HPDE6-E6E7 (cell line): ENCODE measurements at regions not wholly inside any gene's neighbourhood (a gene's known extent, or its start where the extent isn't known, plus 50 kb on each side); places are given as distances from the start of the nearest gene placed in this dataset.
"Not testable (repeated sequence)": the region's sequence is repeated elsewhere in the genome, so short reads cannot be mapped to it uniquely, and the experiment has no call there.

Experiments used
- DNase-seq: peaks from one replicate; pipeline ENCODE4 v3.0.0; 2011; ENCODE audit warnings: missing footprints; ENCODE audit errors: extremely low spot score

DNA sequence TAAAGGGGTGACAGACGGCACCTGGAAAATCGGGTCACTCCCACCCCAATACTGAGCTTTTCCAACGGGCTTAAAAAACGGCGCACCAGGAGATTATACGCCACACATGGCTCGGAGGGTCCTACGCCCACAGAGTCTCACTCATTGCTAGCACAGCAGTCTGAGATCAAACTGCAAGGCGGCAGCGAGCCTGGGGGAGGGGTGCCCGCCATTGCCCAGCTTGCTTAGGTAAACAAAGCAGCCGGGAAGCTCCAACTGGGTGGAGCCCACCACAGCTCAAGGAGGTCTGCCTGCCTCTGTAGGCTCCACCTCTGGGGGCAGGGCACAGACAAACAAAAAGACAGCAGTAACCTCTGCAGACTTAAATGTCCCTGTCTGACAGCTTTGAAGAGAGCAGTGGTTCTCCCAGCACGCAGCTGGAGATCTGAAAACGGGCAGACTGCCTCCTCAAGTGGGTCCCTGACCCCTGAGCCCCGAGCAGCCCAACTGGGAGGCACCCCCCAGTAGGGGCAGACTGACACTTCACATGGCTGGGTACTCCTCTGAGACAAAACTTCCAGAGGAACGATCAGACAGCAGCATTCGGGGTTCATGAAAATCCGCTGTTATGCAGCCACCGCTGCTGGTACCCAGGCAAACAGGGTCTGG lies 162.8 kb upstream of the GJE1 start:
- DNase-seq: not testable (repeated sequence)

DNA sequence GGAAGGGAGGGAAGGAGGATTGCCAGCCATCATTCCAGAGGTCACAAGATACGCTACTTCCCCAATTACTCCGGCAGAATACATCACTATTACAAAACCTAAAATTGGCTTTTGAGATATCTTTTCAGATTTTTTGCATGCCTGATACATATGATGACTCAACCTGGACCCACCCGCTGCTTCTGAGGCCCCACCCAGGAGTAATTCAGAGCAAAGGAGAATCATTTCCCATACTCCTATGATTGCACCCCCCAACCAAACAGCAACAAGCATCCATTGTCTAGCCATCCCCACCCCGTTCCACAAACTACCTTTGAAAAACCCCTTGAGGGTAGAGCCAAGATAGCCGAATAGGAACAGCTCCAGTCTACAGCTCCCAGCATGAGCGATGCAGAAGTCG lies 163.5 kb upstream of the GJE1 start:
- no peak for DNase-seq

DNA sequence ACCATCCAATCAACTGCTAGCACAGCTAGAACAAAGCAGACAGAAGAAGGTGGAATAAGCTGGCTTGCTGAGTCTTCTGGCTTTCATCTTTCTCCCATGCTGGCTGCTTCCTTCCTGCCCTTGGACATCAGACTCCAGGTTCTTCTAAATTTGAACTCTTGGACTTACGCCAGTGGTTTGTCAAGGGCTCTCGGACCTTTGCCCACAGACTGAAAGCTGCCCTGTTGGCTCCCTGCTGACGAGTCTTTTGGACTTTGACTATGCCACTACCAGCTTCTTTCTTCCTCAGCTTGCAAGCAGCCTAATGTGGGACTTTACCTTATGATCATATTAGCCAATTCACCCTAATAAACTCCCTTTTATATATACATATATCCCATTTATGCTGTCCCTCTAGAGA lies 164.1 kb upstream of the GJE1 start:
- DNase-seq: no peak

DNA sequence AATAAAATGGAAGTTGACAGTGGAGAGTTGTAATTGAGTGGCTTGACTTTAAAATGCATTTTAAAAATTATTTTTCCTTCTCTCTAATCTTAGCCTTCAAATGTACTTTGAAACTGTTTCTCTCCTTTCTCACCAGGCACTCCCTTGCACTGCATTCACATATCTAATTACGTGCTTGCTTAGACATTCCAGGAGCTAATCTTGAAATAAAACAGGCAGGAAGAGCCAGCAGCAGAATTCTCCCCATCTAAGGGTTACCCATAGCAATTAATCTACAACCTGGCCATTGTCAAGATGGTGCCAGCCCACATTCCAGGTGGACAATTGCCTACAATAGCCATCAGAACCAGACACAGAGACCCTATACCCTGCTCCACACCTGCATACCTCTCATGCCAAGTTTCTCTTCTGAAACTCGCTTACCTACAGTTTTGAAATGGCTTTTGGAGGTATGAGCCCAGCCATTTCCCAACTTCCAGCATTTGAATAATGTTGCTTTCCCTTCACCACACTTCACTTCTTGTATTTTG lies 167.6 kb upstream of the GJE1 start:
- DNase-seq: no peak

GRCh38 chr6:141963543-141964295 lies 169.0 kb upstream of the GJE1 start:
- DNase-seq: no peak

- no peak for DNase-seq
These were observed 175.5 kb upstream of the GJE1 start for GRCh38 chr6:141957271-141957670.

- DNase-seq: no peak
These were observed 175.9 kb upstream of the GJE1 start for GRCh38 chr6:141956868-141957267.

DNA sequence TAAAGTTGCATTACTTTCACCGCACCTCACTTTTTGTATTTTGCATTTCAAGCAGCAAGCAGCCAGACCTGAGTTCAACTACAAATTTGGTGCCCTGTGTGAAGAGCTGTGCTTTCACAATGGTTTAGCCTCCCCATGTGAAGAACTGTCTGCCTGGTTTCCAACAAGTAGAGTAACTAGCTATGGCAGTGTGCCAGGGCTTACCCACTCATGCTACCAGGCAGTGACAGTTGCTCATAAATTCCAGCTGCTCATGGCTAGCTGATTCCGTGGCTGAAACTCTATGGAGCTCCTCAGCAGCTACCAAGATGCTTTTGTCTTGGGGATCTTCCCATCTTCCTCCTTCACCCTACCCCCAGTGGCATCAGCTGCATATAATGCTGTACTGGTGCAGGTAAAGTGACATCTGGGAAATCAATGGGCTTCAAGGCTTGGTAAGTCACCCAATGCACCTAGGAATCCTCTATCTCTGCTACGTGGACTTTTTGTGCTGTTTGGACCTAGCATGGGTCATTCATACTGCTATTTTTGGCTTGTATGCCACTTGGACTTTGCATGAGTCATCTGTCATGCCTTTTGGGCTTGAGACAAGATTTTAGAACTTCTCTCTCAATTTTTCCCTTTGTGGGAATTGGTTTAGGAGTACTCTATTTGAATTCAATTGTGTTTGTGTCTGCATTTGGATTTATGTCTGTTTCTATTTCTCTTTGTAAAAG lies 176.5 kb upstream of the GJE1 start:
- DNase-seq: no peak

DNA sequence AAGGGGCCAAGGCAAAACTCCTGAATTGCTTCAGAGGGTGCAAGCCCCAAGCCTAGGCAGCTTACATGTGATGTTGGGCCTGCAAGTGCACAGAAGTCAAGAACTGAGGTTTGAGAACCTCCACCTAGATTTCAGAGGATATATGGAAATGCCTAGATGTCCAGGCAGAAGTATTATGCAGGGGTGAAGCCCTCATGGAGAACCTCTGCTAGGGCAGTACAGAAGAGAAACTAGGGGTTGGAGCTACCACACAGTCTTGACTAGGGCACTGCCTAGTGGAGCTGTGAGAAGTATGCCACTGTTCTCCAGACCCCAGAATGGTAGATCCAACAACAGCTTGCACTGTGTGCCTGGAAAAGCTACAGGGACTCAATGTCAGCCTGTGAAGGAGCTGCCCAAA lies 179.7 kb upstream of the GJE1 start:
- no peak for DNase-seq

DNA sequence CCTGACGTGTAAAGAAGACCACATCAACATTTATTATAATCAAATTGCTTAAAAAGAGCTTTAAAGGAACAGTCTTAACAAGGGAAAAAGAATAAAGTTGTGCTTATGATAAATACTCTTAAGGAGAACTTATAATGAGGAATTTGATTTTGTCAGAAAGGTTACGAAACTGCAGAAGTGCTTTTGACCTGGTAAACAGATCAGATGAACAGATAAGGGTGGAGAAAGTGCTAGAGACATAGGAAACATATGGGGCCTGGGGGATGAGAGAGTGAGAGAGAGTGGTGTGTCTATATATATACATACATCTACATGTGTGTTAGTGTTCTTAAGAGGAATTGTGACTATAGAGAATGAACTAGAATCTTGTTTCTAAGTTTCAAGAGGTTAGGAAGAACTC lies 186.2 kb upstream of the GJE1 start:
- no peak for DNase-seq

GRCh38 chr6:141938664-141939063 lies 194.1 kb upstream of the GJE1 start:
- no peak for DNase-seq

DNA sequence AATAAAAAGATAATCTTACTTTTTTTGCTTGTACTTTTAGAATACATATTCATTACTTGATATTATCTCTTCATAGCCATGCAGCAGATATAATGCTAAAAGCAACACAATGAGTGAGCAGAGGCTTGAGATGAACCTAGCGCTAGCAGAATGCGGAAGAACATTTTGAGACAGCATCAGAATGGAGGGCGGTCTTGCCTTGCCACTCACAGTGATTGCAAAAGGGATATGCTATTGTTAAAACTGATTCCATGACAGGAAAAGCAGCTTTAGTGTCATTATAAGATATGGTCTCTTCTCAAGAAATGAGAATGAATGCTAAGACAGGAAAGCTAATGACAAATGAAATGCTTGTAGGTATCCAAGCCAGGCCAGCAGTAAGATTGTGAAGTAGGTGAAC lies 200.0 kb upstream of the GJE1 start:
- no peak for DNase-seq

DNA sequence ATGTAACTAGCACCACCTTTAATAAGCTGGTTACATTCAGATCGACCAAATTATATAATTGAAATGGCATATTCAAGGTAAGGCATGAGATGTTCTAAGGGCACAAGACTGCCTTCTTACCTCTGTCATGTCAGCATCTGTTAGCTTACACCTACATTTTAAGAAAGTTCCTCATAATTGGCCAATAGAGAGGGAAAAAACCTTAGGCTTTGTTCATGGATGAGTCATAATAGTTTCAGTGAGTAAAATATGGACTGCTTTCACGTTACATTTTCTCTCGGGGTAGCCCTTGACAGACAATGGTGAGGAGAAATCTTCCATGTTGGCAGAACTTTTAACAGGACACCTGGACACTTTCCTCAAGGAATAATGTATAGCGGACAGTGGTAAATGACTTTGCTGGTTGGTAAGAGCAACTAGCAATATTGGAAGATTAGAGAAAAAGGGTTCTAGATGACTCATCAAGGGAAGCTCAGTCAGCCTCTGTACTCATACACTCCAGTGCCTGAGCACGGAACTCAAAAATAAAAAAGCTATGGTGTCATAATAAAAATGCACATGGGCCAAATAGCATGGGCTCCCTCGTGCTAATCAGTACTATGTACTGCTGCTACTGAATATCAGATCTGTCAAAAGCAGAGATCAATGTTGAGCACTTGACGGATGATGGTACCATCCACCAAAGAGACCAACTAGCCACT lies 206.4 kb upstream of the GJE1 start:
- DNase-seq: peak; percentile 16

DNA sequence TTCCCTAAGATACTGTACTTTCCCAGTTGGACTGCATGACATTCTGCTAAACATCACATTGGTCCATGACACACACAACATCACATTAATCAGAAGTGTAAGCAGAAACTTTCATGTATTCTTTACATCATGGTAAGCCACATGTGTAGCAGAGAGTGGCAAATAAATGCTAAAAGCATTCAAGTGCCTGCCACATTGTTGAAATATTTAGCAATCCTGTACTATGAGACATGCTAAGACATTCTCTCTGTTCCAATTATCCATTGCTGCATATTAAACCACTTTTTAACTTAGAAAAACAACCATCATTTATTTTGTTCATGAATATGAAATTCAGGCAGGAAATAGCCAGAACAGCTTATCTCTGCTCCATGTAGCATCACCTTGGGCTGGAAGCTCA lies 207.7 kb upstream of the GJE1 start:
- no peak for DNase-seq

GRCh38 chr6:141922898-141923297 lies 209.8 kb upstream of the GJE1 start:
- DNase-seq: no peak

DNA sequence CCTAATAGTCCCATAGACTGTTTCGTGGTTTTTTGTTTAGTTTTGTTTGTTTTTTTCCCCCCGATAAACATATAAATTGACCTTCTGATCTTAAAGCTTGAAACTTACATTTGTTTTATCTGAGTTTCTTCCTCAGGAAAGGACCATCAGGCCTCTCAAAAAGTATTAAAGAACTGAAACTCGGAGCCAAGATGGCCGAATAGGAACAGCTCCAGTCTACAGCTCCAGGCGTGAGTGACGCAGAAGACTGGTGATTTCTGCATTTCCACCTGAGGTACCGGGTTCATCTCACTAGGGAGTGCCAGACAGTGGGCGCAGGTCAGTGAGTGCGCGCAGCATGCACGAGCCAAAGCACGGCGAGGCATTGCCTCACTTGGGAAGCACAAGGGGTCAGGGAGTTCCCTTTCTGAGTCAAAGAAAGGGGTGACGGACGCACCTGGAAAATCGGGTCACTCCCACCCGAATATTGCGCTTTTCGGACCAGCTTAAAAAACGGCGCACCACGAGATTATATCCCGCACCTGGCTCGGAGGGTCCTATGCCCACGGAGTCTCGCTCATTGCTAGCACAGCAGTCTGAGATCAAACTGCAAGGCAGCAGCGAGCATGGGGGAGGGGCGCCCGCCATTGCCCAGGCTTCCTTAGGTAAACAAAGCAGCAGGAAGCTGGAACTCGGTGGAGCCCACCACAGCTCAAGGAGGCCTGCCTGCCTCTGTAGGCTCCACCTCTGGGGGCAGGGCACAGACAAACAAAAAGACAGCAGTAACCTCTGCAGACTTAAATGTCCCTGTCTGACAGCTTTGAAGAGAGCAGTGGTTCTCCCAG lies 215.8 kb upstream of the GJE1 start:
- DNase-seq: not testable (repeated sequence)

DNA sequence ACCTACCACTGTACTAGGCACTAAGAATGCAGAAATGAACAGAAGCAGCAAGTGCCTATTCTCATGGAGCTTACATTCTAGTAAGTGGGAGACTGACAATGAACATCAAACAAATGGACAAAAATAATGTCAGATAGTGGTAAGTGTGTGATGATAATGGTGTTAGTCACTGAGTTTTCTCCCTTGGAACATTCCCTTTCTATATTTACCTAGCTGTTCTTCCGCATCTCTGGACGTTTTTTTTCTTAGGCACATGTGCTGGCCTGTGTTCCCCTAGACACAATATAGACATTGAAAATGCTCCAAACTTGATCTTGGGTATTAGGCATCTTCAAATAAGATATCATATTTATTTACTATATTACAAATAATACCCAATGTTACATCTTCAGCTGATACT lies 218.1 kb upstream of the GJE1 start:
- peak; percentile 35 for DNase-seq

- no peak for DNase-seq
These were observed 226.1 kb upstream of the GJE1 start for GRCh38 chr6:141906569-141907080.

DNA sequence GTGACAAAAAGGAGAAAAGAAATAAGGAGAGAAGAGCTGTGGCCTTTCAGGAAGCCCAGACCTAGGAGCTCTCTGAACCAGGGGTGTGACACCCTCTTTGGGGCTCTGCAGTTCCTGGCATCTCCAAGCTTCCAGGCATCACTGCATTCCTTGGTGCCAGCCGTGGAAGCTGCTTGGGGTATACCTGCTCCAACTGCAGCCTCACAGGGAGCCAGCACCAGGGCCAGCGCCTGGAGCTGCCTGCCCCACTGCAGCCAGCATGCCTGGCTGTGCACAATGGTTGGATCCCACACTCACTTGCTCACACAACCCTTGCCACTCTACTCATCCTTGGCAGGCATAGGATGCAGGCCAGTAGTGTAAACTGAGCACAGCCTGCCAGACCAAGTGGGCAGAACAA lies 242.1 kb upstream of the GJE1 start:
- no peak for DNase-seq

GRCh38 chr6:141884850-141885249 lies 247.9 kb upstream of the GJE1 start:
- DNase-seq: no peak

DNA sequence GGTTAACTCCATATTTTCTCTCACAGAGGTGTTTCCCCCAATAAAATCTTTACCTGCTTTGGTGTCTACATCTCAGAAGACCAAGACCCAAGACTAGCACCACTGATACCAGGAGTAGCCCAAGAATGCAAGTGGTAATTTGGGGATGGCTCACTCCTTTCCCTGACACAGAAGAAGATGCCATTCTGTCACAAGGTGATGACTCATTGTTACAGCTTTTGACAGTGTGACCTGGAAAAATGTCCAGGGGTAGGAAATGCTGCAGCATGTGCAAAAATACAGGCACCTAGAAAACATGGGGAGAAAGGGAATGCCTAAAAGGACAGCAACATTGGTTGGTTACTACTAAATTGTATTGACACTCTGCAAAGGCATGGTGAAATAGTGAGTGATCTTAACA lies 254.0 kb upstream of the GJE1 start:
- no peak for DNase-seq
